Epithelial cell of esophagus (primary cell): ENCODE measurements at regions not wholly inside any gene's neighbourhood (a gene's known extent, or its start where the extent isn't known, plus 50 kb on each side); places are given as distances from the start of the nearest gene placed in this dataset.

Source experiments
- DNase-seq: peaks from one replicate; pipeline ENCODE4 v3.0.0; 2010; ENCODE audit warnings: low read depth
- H3K4me3 ChIP-seq: 2 replicates; pipeline ENCODE4 v1.5.1; 2011; ENCODE audit warnings: mild to moderate bottlenecking, low read length, control low read depth
- CTCF ChIP-seq: IDR thresholded peaks from 2 replicates; pipeline ENCODE4 v1.5.1; 2011; ENCODE audit warnings: low read depth, mild to moderate bottlenecking, low read length, control low read depth, inconsistent platforms; ENCODE audit not compliant: insufficient read depth; ENCODE audit errors: missing control alignments

- DNase-seq = no peak
- TF ChIP-seq CTCF = no peak
- no peak overlapping the region for H3K4me3 ChIP-seq
These were observed 78.9 kb downstream of the IL21 start for GRCh38 chr4:122541996-122542395.

DNA sequence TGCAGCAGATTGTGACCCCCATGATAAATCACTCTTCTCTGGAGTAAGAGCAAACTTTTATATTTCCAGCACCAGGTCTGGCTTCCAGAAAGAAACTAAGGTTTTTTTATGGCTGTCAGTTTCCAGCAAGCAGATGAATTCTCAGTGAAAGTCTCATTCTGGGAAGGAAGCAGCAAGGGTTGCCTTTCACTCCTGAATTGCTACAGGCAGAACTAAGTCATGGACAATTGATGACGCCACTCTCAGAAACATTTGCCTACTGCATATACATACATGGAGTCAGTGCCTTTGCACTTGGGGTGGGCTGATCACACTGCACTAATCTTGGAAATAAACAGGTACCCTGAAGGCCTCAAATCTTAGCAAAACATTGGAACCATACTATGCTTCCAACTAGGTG is 80.0 kb downstream of the IL21 start:
- TF ChIP-seq CTCF = no peak
- no peak overlapping the region for H3K4me3 ChIP-seq
- DNase-seq = no peak

DNA sequence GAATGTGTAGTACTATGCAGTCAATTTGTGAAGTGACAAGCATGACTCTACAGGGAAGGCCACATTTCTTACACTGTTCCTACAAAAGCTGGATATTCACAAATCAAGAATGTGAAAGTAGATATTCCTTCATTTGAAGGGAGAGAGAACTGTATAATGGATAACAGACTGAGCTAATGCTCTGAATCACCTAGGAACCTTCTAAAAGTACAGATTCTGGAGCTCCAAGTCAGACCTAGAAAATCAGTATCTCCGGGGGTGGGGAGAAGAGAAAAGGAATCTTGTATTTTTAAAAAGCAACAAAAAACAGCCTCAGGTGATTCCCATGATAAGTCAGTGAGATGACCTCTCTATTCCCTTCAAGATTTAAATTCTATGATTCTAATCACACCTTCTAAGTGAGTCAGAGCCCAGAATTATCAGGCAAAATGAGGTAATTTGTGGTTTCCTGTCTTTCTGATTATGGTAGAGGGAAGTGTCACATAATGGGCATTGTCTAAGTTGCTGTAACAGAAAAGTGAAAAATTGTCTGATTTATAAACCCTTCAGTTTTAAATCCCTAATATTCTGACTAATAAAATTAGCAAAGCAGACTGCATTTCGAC is 80.9 kb downstream of the IL21 start:
- H3K4me3 ChIP-seq = no peak overlapping the region
- TF ChIP-seq CTCF = no peak
- DNase-seq = peak; percentile 52

DNA sequence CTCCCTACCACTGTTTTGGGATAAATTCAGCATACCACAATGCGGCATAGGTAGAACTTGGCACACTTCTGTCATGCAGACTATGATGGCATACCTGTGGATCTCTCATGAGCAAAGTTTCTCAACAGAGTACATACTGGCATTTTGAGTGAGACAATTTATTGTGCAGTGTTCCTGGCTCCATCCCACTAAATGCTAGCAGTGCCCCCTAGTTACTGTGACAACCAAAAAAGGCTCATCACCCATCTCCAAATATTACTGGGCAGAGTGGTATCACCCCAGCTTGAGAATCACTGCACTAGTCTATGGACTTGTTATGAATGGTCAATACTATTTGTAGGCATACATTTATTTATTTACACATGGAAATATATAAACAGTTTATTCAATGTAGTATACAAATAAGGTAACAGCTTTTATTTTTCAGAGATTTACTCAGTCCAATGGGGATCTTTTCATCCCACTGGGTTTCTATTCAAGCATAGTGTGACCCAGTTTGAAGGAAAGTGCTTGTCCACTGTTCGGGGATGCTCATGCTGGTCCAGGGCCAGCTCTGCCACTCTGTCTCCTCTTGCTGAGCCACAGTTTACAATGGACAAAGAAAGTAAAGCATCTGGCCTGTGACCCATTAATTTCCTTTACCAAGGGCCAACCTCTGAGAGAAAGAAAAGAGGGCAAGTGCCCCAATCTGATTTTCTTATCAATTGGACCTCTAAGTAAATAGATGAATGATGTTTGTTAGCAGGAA is 81.0 kb upstream of the IL2 start:
- TF ChIP-seq CTCF = no peak
- H3K4me3 ChIP-seq = no peak overlapping the region
- no peak for DNase-seq

GRCh38 chr4:122536001-122536400 is 79.5 kb upstream of the IL2 start:
- no peak for TF ChIP-seq CTCF
- H3K4me3 ChIP-seq = no peak overlapping the region
- DNase-seq = no peak

- no peak for DNase-seq
- H3K4me3 ChIP-seq = no peak overlapping the region
- no peak for TF ChIP-seq CTCF
These were observed 78.3 kb upstream of the IL2 start for GRCh38 chr4:122534776-122535175.

DNA sequence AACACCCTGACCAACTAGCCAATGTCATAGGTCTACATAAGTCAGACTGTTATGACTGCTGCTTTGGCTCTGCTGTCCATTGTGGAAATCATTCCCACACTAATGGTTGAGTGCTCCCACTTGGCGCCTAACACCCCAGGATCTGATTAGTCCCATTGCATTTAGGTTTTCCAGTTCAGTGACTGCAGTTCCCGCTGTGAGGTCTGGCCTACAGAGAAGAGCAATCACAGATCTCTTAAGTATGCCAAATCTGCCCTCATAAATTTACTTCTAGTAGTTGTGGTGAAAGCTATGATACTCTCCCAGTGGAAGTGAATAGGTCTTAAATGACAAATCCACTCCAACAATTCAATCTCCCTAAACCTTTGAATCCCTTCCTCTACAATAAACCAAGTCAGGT is 77.3 kb upstream of the IL2 start:
- no peak for TF ChIP-seq CTCF
- no peak overlapping the region for H3K4me3 ChIP-seq
- DNase-seq = no peak
